ENCODE measurements at regions not wholly inside any gene's neighbourhood (a gene's known extent, or its start where the extent isn't known, plus 50 kb on each side); places are given as distances from the start of the nearest gene placed in this dataset.

DNA sequence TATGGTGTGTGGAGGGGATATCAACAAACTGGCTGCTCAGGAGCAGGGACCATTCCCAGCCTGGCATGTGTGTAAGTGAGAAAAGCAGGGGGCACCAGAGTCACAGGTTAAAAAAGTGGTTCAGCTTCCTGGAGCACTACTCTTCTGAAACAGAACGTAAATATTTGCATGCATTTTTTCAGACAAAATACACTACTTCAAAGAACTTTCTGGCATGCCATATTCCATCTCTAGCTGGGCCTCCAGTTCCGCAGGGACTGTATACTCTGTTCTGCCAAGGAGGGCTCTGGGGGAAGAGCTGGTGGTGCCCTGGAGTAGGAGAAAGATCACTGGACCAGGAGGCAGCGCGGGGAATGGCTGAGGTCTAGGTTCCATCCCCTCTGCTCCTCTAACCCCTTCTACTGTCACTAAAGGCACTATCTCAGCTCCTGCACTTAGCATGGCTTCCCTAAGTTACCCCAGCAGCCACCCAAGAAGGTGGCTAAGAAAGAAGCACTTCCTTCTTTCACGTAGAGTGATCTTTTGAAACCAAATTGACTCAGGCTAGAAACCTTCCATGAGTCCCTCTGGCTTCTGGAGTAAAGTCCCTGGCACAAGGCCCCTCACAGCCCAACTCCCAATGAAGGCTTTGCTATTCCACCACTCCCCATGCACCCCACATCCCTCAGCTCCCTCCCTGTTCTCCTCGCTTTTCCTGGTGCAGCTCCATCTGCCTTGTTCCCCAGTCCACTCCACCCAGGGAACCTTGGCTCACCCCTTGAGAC is 57.6 kb upstream of the CABLES1 start:
- no peaks in the 10 kb centered on the region for H3K27me3 Mint-ChIP-seq
- H3K4me3 Mint-ChIP-seq, result no peak overlapping the region
- H3K27ac Mint-ChIP-seq, result peak overlapping the region; percentile 52
- H3K9me3 Mint-ChIP-seq, result no peaks in the 10 kb centered on the region
- H3K36me3 Mint-ChIP-seq (ENCODE audit: low read depth), result no peaks in the 10 kb centered on the region
- no peak for ATAC-seq (replicated peaks)
- no peaks in the 10 kb centered on the region for H3K4me1 Mint-ChIP-seq

DNA sequence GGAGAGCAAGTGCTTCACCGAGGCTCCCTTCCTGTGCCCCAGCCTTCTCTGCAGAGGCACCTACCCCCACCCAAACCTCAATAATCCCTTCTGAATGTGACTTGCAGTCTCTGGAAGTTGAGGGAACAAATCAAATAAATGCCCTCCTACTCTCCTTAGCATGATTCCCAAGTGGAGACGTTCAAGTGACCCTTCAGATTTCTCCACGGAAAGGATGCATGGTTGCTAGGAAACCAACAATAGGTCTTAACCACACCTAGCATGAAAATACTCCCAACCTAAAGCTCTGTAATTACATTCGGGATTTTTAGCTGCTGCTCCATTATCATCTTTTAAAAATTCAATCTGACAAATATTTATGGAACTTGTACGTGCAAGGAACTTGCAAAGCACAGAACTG is 50.2 kb upstream of the CABLES1 start:
- H3K36me3 Mint-ChIP-seq (ENCODE audit: low read depth), result no peaks in the 10 kb centered on the region
- no peak overlapping the region for H3K27ac Mint-ChIP-seq
- peaks cover 15% of the 10 kb centered on the region for H3K27me3 Mint-ChIP-seq
- H3K4me1 Mint-ChIP-seq, result no peaks in the 10 kb centered on the region
- no peak for ATAC-seq (replicated peaks)
- no peaks in the 10 kb centered on the region for H3K9me3 Mint-ChIP-seq
- no peak overlapping the region for H3K4me3 Mint-ChIP-seq

Data from activated T-helper 17 cell treated with anti-CD3 and anti-CD28 coated beads, Interleukin-2, amount 50 U/mL, for 72 hours (primary cell).